HG02763 (cell line): ENCODE measurements at regions not wholly inside any gene's neighbourhood (a gene's known extent, or its start where the extent isn't known, plus 50 kb on each side); places are given as distances from the start of the nearest gene placed in this dataset.
"Not testable (repeated sequence)": the region's sequence is repeated elsewhere in the genome, so short reads cannot be mapped to it uniquely, and the experiment has no call there.

Experiments used
- ATAC-seq: cut with Tn5 transposase; IDR thresholded peaks from one replicate; pipeline ENCODE4 v1.9.1; 2021; ENCODE audit warnings: mild to moderate bottlenecking, moderate library complexity; ENCODE audit not compliant: unreplicated experiment

DNA sequence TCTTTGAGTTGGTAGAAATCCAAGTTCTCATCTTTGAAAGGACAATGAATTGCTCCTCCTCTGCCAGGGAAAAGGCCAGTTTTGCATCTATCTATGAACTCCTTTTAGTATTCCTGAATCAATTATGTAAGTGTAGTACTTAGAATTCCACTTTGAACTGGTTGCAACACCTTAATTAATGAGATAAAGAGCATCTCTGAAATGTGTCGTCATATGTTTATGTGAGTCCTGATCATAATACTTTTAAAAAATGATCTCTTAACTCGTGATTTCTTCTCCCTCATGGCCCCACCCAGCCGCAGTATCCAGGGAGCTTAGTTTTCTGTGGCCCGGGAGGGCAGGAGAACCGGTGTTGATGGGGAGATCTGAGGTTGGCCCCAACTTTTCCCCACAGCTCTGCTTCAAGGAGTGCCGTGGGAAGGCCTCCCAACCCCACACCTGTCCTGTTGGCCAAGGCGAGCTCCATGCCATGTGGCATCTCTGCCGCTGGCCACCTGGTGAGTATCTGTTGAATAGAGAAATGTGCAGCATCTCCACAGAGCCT, 203.5 kb downstream of the TMEM121 start:
- not testable (repeated sequence) for ATAC-seq

DNA sequence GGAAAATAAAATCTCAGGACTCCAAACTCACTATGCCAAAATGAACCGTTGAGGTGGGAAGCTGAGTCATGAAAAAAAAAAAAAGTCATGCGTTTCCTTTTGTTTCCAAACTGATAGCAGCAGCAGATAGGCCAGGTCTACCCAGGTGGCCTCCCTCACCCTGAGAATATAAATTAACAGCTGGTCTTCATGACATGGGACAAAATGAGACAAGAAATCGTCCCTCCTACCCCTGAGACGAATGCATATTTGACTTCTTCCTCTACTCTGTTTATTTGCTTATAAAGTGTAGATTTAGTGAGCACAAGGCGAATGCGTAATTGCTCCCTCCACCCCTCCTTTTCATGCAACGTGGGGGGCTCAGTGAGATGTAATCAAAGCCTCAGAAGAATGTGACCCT, 204.3 kb downstream of the TMEM121 start:
- not testable (repeated sequence) for ATAC-seq

DNA sequence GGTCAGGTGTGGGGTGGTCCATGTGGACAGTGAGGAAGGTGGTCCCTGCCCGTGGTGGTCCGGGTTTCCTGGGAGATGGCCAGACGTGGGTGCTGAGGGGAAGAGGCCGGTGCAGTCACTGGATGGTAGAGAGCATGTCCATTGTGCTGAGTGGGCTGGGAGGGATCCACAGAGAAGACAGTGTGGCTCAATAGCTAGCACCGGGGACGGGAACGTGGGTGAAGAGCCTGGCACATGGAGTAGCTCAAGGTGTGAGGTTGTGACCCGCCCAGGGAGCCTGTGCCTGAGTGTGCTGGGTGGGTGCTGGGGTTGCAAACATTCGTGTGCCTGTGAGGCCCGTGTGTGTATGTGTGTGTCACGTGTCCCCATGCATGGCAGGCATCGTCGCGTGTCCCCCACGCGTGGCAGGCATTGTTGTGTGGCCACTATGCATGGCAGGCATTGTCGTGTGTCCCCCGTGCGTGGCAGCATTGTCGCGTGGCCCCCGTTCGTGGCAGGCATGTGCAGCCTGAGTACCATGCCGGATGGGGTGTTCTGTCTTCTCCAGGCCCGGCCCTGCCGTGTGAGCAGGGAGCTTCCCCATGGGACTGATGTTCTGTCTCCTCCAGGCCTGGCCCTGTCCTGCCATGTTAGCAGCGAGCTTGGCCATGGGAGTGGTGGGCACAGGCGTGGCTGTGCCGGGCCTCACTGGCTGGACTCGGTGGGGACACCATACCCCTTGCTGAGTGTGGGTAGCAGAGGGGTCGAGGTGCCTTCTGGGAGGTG, 205.0 kb downstream of the TMEM121 start:
- not testable (repeated sequence) for ATAC-seq

DNA sequence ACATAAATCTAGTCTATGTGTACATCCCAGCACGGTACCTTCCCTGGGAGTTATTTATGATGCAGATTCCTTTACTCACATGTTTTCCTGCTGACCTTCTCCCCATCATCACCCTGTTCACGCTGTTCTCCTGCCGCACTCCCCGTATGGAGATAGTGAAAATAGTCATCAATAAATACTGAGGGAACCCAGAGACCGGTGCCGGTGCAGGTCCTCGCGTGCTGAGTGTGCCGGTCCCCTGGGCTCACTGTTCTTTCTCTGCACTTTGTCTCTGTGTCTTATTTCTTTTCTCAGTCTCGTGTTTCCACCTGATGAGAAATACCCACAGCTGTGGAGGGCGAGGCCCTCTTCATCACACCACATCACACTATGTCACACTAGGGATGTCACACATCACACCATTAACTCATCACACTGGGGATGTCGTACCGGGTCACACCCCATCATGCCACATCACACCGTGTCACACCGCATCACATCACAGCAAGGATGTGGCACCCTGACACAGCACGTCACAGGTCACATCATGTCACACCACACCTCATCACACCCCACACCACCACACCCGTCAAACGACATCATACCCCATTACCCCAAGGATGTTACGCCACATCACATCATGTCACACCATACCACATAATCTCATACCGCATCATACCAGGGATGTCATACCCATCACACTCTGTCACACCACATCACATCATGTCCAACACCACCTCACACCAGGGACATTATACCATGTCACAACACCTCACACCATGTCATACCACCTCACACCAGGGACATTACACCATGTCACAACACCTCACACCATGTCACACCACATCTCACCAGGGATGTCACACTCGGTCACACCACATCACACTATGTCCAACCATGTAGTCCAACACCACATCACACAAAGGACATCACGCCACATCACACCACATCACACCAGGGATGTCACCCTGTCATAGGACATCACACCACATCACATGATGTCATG, 207.0 kb downstream of the TMEM121 start:
- ATAC-seq = no peak

DNA sequence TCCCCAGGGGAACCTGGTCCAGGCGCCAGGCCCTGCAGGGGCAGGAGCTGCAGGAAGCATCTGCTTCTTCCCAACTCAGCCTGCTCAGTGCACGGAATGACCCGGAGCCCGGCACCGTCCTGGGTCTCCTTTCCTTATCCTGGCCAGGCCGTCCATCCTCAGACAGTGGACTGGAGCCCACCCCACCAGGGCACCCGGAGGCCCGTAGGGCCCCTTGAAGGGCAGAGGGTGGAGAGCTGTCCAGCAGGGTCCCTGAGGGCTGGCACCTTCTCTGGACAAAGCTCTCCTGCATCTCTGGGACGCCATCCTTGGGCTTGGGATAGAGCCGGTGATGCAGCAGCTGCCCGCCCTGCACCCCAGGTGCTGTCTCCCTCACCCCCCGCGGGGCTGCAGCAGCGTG, 207.9 kb downstream of the TMEM121 start:
- ATAC-seq = not testable (repeated sequence)

DNA sequence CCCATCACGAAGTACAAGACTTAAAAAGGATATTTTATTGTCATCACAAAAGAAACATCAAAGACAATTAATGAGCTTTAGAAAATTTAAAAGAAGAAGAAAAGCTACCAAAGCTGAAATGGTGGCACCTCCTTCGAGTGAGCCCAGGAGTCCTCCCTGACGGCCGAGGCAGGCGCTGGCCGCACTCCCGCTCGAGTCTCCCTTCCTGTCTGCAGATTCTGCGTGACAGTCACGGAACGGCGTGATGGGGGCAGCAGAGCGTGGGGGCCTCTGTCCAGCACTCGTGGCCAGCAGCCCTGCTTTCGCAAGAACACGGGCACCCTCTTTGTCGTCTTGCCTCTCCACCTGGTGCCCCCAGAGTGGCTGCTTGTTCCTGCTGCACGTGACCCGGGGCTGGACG, 209.9 kb downstream of the TMEM121 start:
- not testable (repeated sequence) for ATAC-seq

DNA sequence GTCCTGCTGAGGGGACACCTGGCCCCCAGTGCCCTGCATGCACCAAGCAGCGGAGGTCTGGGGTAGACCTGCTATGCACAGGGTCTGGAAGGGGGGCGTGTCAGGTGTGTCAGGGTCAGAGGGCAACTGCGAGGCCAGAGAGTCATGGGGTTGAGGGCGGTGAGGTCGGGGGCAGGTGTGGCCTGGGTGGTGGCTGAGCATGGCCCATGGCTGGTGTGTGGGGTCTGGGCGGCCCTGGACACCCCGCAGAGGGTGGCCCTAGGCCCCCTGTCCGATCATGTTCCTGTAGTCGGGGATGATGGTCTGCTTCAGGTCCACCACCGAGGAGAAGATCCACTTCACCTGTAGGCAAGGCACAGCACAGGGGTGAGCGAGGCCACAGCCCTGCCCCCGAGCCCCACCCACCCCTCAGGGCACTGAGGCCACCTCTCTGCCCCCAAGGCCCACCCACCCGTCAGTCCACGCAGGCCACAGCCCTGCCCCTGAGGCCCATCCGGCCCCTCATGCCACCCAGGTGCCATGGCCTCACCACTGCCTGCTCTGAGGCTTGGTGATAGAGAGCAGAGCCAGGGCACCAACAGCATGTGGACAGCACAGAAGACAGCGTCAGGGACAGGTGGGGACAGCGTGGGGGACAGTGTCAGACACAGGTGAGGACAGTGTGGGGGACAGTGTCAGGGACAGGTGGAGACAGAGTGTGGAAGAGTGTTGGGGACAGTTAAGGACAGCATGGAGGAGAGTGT, 211.3 kb downstream of the TMEM121 start:
- ATAC-seq = no peak

DNA sequence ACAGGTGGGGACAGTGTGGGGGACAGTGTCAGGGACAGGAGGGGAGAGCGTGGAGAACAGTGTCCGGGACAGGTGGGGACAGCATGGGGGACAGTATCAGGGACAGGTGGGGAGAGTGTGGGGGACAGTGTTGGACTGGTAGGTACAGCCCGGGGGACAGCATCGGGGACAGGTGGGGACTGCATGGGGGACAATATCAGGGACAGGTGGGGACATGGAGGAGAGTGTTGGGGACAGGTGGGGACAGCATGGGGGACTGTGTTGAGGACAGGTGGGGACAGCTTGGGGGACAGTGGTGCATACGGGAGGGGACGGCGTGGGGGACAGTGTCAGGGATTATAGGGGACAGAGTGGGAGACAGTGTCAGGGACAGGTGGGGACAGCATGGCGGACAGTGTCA, 212.3 kb downstream of the TMEM121 start:
- ATAC-seq = no peak

DNA sequence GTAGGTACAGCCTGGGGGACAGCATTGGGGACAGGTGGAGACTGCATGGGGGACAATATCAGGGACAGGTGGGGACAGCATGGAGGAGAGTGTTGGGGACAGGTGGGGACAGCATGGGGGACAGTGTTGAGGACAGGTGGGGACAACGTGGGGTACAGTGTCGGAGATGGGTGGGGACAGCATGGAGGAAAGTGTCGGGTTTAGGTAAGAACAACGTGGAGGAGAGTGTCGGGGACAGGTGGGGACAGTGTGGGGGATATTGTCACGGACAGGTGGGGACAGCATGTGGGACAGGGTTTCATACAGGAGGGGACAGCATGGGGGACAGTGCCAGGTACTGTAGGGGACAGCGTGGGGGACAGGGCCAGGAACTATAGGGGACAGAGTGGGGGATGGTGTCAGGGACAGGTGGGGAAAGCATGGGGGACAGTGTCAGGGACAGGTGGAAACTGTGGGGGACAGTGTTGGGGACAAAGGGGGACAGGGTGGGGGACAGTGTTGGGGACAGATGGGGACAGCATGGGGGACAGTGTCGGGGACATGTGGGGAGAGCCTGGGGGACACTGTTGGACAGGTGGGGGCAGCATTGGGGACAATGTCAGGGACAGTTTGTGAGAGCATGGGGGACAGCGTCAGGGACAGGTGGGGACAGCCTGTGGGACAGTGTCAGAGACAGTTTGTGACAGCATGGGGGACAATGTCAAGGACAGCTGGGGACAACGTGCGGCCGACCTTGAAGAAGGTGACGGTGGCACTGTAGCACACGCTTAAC, 213.1 kb downstream of the TMEM121 start:
- ATAC-seq = no peak

DNA sequence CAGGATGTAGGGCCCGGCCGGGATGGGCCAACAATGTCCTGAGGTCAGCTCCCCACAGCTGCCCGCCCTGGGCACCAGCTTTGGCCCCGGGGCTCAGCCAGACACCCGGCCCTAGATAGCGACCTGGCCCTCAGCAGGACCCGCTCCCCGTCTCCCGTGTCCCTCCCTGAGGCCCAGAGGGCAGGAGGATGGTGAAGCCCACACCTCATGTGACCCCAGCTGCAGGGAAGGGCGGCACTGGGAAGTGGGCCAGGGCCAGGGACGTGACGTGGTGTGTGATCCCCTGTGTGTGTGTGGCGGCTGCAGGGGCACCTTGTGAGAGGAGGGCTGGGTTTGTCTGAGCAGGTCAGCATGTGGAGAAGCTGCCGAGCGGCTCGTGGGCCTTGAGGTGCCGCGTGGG, 213.9 kb downstream of the TMEM121 start:
- ATAC-seq = not testable (repeated sequence)

DNA sequence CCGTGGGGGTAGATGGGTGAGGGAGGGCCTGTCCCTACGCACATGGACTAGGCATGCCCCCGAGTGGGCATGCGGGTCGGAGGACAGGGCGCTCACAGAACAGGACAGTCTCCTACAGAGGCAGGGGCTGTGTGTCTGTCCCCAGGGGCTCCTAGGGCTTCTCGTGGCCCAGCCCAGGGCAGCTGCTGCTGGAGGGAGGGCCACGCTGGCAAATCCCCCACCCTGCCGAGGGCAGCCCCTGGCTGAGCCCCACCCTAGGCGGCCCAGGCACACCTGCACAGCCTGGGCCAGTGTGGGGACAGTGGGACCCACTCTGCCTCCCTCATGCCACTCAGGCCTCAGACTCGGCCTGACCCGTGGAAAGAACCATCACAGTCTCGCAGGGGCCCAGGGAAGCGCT, 214.6 kb downstream of the TMEM121 start:
- ATAC-seq = not testable (repeated sequence)

DNA sequence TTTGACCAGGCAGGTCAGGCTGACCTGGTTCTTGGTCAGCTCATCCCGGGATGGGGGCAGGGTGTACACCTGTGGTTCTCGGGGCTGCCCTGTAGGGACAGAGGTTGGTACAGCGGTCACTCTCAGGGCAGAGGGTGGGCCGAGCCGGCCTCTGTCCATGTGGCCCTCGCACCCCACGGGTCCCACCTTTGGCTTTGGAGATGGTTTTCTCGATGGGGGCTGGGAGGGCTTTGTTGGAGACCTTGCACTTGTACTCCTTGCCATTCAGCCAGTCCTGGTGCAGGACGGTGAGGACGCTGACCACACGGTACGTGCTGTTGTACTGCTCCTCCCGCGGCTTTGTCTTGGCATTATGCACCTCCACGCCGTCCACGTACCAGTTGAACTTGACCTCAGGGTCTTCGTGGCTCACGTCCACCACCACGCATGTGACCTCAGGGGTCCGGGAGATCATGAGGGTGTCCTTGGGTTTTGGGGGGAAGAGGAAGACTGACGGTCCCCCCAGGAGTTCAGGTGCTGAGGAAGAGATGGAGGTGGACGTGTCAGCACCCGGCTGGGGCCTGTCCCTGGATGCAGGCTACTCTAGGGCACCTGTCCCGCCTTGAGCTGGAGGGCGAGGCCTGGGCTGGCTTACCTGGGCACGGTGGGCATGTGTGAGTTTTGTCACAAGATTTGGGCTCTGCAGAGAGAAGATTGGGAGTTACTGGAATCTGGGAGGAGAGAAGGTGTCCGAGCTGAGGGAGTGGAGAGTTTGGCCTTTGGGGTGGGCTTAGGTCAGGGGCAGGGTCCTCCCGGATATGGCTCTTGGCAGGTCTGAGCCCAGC, 215.5 kb downstream of the TMEM121 start:
- not testable (repeated sequence) for ATAC-seq

DNA sequence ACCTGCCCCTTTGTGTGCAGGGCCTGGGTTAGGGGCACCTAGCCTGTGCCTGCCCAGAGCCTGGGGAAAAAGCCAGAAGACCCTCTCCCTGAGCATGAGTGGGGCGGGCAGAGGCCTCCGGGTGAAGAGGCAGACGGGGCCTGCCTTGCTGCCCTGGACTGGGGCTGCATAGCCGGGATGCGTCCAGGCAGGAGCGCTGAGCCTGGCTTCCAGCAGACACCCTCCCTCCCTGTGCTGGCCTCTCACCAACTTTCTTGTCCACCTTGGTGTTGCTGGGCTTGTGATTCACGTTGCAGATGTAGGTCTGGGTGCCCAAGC, 216.1 kb downstream of the TMEM121 start:
- ATAC-seq = no peak

DNA sequence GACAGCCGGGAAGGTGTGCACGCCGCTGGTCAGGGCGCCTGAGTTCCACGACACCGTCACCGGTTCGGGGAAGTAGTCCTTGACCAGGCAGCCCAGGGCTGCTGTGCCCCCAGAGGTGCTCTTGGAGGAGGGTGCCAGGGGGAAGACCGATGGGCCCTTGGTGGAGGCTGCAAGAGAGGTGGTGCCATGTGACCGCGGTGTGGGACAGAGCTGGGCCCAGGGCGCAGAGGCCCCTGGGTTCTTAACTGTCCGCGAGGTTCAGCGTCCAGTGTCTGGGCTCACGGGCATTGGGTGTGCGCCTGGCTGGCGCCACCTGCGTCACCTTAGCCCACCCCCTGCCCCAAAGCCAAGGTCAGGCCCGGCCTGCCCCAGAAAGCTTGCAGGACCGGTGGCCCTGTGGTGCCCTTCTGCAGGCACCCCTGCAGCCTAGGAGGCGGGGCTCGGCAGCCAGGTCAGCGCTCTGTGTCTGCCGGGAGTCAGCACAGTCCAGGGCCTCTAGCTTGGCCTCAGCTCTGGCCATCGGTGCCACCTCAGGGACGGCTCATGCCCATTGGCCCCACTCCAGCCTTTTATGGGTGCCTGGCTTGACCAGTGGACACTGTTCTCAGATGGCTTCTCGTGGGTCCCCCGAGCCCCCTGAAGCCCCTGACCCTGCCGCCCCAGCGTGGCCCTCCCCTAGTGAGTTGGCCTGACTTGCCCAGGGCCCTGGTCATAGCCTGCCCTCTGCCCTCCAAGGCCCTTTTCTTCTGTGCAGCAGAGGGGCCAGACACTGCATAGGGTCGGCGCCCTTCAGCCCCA, 216.7 kb downstream of the TMEM121 start:
- not testable (repeated sequence) for ATAC-seq

DNA sequence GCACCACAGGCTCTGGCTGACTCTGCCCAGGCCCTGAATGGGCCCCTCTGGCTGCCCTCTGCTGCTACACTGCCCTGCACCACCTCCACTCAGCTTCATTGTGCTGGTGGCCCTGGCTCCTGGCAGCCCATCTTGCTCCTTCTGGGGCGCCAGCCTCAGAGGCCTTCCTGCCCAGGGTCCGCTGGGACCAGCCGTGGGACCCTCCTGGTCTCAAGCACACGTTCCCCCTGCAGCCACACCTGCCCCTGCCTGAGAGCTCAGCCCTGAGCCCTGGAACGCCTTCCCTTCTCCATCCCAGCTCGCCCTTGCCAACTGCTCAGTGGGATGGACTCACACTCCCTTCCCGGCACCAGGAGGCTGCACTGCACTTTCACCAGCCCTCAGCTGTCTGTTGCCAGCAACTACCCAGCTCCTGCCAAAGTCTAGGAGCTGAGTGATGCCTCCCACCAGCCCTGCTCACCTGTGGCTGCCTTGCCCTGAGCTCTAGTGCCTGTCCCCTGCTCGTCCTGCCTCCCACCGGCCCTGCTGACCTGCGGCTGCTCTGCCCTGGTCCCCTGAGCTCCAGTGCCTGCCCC, 217.9 kb downstream of the TMEM121 start:
- ATAC-seq = not testable (repeated sequence)

DNA sequence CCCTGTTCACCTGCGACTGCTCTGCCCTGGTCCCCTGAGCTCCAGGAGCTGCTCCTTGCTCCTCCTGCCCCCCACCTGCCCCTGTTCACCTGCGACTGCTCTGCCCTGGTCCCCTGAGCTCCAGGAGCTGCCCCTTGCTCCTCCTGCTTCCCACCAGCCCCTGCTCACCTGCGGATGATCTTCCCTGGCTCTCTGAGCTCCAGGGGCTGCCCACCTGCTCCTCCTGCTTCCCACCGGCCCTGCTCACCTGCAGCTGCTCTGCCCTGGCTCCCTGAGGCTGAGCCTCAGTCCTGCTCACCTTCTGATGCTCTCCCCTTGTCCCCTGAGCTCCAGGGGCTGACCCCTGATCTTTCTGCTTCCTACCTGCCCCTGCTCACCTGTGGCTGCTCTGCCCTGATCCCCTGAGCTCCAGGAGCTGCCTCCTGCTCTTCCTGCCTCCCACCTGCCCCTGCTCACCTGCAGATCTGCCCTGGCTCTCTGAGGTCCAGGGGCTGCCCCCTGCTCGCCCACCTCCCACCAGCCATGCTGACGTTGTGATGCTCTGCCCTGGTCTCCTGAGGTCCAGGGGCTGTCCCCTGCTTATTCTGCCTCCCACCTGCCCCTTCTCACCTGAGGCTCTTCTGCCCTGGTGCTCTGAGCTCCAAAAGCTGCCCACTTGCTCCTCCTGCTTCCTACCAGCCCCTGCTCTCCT, 219.2 kb downstream of the TMEM121 start:
- ATAC-seq = no peak

DNA sequence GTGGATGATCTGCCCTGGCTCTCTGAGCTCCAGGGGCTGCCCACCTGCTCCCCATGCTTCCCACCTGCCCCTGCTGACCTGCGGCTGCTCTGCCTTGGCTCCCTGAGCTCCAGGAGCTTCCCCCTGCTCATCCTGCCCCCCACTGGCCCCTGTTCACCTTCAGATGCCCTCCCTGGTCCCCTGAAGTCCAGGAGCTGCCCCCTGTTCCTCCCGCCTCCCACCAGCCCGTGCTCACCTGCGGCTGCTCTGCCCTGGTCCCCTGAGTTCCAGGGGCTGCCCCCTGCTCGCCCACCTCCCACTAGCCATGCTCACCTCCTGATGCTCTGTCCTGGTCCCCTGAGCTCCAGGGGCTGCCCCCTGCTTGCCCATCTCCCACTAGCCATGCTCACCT, 219.7 kb downstream of the TMEM121 start:
- ATAC-seq = no peak
